MG63 (cell line): ENCODE measurements at regions not wholly inside any gene's neighbourhood (a gene's known extent, or its start where the extent isn't known, plus 50 kb on each side); places are given as distances from the start of the nearest gene placed in this dataset.
"Not testable (repeated sequence)": the region's sequence is repeated elsewhere in the genome, so short reads cannot be mapped to it uniquely, and the experiment has no call there.

ENCODE experiments used
- DNase-seq: peaks from one replicate; pipeline ENCODE4 v3.0.0-alpha.2; 2020
- H3K27me3 ChIP-seq: fragments of 250-450 bp; sonication (Bioruptor Pico); 2 replicates; pipeline ENCODE4 v1.5.1; 2020; ENCODE audit warnings: mild to moderate bottlenecking, moderate library complexity
- H3K36me3 ChIP-seq: fragments of 250-450 bp; sonication (Bioruptor Pico); 2 replicates; pipeline ENCODE4 v1.5.1; 2020; ENCODE audit warnings: mild to moderate bottlenecking, moderate library complexity
- H3K4me3 ChIP-seq: fragments of 250-450 bp; sonication (Bioruptor Pico); 2 replicates; pipeline ENCODE4 v1.5.1; 2020; ENCODE audit warnings: mild to moderate bottlenecking, moderate library complexity
- H3K9me3 ChIP-seq: fragments of 250-450 bp; sonication (Bioruptor Pico); 2 replicates; pipeline ENCODE4 v1.5.1; 2020; ENCODE audit warnings: mild to moderate bottlenecking, moderate library complexity

- Histone ChIP-seq H3K9me3 (no peaks in the 10 kb centered on the region), H3K36me3 (no peaks in the 10 kb centered on the region), H3K4me3 (no peak overlapping the region), H3K27me3 (no peaks in the 10 kb centered on the region)
- no peak for DNase-seq
Observed at GRCh38 chr3:135374571-135374970, 579.5 kb downstream of the EPHB1 start.

DNA sequence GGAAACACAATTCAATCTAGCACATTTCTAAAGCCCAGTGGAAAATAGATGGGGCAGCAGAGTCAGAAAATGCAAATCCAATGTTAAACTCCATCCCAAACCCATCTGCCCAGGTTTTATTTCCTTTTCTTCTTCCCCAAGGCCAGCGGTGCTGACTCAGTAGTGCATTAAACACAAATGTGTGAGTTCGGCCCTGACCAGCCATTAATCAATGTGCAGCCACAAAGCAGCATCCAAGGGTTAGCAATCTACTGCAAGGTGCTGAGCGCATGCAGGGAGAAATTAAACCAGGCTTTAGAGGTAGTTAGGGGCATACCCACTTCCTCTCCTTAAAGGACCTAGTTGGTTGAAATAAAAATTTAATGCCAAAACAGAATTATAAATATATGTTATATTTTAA is 583.3 kb upstream of the PPP2R3A start:
- DNase-seq, result no peak
- Histone ChIP-seq H3K4me3 (no peak overlapping the region), H3K36me3 (no peaks in the 10 kb centered on the region), H3K27me3 (no peaks in the 10 kb centered on the region; the same call in 1 of the 2 replicates), H3K9me3 (no peaks in the 10 kb centered on the region)

GRCh38 chr3:135382621-135383020 is 582.9 kb upstream of the PPP2R3A start:
- no peaks in the 10 kb centered on the region for H3K9me3 ChIP-seq
- DNase-seq, result no peak
- no peak overlapping the region for H3K4me3 ChIP-seq
- H3K27me3 ChIP-seq, result no peaks in the 10 kb centered on the region; the same call in 1 of the 2 replicates
- H3K36me3 ChIP-seq, result no peaks in the 10 kb centered on the region

DNA sequence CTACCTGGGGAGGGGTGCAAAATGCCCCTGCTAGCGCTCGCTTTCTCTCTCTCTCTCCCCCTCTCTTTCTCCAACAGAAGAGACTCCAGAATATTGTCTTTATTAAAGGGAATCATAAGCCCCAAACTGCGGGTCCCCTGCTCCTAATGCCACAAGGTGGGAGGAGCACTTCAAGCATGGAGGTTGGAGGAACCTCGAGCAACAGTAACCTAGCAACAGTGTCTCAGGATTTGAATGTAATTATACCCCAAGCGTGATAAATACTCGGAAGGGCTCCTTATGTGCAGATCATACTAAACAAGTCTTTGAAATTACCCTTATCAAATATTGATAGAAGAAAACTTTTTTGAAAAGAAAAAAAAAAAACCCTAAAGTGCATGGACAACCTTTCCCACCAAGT is 582.2 kb upstream of the PPP2R3A start:
- Histone ChIP-seq H3K27me3 (no peaks in the 10 kb centered on the region; the same call in 1 of the 2 replicates), H3K9me3 (no peaks in the 10 kb centered on the region; the same call in 1 of the 2 replicates), H3K4me3 (no peak overlapping the region), H3K36me3 (no peaks in the 10 kb centered on the region)
- DNase-seq, result no peak

DNA sequence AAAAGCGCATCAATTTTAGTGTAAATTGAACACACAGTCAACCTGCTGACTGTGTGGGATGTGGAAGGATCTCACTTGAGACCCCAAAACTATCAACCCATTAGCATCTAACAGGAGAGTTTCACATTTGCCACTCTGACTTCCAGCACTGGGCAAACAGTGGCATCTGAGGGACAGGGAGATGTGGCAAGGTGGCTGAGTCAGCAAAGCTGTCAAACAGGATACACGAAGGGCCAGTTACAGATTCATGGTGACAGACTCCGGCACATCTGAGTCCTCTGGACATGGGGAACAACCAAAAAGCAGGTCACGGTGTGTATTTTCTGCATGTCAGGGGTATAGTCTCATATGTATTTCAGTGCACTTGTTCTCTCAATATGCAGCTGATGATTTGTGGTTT is 573.4 kb upstream of the PPP2R3A start:
- no peak for DNase-seq
- Histone ChIP-seq H3K27me3 (no peaks in the 10 kb centered on the region), H3K9me3 (peaks cover 4% of the 10 kb centered on the region; the same call in 1 of the 2 replicates), H3K36me3 (no peaks in the 10 kb centered on the region), H3K4me3 (no peak overlapping the region)

DNA sequence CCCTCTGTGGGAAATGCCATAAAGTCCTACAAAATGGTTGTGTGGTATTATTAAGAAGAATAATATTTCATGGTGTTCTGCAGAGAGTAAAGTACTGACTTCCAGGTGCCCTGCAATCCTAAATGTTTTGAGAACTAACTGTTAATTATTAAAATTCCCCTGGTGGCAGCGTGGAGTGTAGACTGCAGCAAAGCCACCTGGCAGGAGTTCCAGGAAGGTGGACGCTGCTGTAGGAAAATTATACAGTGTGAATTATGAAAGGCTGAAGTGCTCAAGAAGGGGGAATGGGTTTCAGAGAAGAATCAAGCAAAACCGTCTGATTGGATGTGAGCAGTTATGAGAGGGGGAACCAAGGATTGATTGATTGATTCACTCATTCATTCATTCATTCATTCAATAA is 572.4 kb upstream of the PPP2R3A start:
- DNase-seq, result no peak
- H3K4me3 ChIP-seq, result no peak overlapping the region
- H3K27me3 ChIP-seq, result no peaks in the 10 kb centered on the region
- H3K36me3 ChIP-seq, result no peaks in the 10 kb centered on the region
- H3K9me3 ChIP-seq, result peaks cover 4% of the 10 kb centered on the region; the same call in 1 of the 2 replicates

GRCh38 chr3:135393898-135394525 is 571.5 kb upstream of the PPP2R3A start:
- H3K27me3 ChIP-seq, result no peaks in the 10 kb centered on the region
- no peak overlapping the region for H3K4me3 ChIP-seq
- H3K36me3 ChIP-seq, result no peaks in the 10 kb centered on the region
- 0 out of 2 replicates have a peak, but pooled peaks cover 4% of the 10 kb centered on the region for H3K9me3 ChIP-seq
- no peak for DNase-seq

GRCh38 chr3:135412475-135412874 is 553.1 kb upstream of the PPP2R3A start:
- DNase-seq, result no peak
- Histone ChIP-seq H3K36me3 (no peaks in the 10 kb centered on the region), H3K9me3 (no peaks in the 10 kb centered on the region), H3K27me3 (0 out of 2 replicates have a peak, but pooled peaks cover 3% of the 10 kb centered on the region), H3K4me3 (no peak overlapping the region)

GRCh38 chr3:135416182-135416581 is 549.3 kb upstream of the PPP2R3A start:
- no peak for DNase-seq
- Histone ChIP-seq H3K9me3 (no peaks in the 10 kb centered on the region), H3K4me3 (no peak overlapping the region)

GRCh38 chr3:135419155-135419554 is 546.4 kb upstream of the PPP2R3A start:
- Histone ChIP-seq H3K9me3 (no peaks in the 10 kb centered on the region), H3K4me3 (no peak overlapping the region), H3K36me3 (no peaks in the 10 kb centered on the region), H3K27me3 (no peaks in the 10 kb centered on the region)
- DNase-seq, result no peak

More at GRCh38 chr3:135416182-135416581, 549.3 kb upstream of the PPP2R3A start:
- Histone ChIP-seq H3K27me3 (no peaks in the 10 kb centered on the region), H3K36me3 (no peaks in the 10 kb centered on the region)

GRCh38 chr3:135426508-135426907 is 539.0 kb upstream of the PPP2R3A start:
- Histone ChIP-seq H3K9me3 (no peaks in the 10 kb centered on the region), H3K27me3 (peaks cover 3% of the 10 kb centered on the region), H3K36me3 (no peaks in the 10 kb centered on the region), H3K4me3 (no peak overlapping the region)
- DNase-seq, result no peak

DNA sequence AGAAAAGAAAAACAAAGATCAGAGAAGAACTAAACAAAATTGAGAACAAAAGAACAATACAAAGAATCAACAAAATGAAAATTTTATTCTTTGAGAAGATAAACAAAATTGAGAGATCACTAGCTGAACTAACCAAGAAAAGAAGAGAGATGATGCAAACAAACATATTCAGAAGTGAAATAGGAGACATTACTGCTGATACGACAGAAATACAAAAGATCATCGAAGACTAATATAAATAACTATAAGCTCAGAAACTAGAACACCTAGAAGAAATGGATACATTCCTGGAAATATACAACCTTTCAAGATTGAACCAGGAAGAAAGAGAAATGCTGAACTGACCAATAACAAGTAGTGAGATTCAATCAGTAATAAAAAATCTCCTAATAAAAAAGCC is 533.1 kb upstream of the PPP2R3A start:
- peaks cover 5% of the 10 kb centered on the region for H3K27me3 ChIP-seq
- no peaks in the 10 kb centered on the region for H3K9me3 ChIP-seq
- no peak overlapping the region for H3K4me3 ChIP-seq
- no peak for DNase-seq
- H3K36me3 ChIP-seq, result no peaks in the 10 kb centered on the region

GRCh38 chr3:135438889-135439597 is 526.5 kb upstream of the PPP2R3A start:
- DNase-seq, H3K9me3 ChIP-seq, H3K4me3 ChIP-seq, H3K27me3 ChIP-seq, H3K36me3 ChIP-seq: not testable (repeated sequence)

DNA sequence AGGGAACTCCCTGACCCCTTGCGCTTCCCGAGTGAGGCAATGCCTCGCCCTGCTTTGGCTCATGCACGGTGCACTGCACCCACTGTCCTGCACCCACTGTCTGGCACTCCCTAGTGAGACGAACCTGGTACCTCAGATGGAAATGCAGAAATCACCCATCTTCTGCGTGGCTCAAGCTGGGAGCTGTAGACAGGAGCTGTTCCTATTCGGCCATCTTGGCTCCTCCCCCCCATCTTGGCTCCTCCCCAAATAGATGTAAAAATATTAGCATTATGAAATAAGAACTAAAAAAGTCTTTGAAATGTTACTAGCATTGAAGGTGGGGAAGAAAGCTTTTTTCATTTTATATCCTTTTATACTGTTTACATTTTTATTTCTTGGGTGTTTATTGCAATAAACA is 525.9 kb upstream of the PPP2R3A start:
- not testable (repeated sequence) for H3K36me3 ChIP-seq, H3K9me3 ChIP-seq, H3K27me3 ChIP-seq, H3K4me3 ChIP-seq, DNase-seq

DNA sequence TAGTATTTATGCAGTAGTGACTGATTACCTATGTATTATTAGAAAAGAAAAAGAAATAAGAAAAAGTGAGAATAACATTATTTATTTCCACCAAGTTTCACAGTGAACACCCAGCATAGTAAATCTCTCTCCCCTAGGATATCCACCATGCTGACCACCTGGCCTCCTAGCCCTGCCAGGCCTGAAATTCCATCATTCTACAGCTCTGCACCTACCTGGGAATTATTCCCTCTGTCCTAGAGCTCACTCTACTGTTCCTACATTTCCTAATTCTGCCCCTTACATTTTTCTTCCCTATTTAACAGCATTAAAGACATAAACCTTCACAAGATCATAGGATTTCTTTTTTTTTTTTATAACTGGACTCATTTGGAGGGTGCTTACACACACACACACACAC is 525.3 kb upstream of the PPP2R3A start:
- no peaks in the 10 kb centered on the region; the same call in 1 of the 2 replicates for H3K27me3 ChIP-seq
- H3K4me3 ChIP-seq, result no peak overlapping the region
- no peaks in the 10 kb centered on the region for H3K9me3 ChIP-seq
- no peak for DNase-seq
- no peaks in the 10 kb centered on the region for H3K36me3 ChIP-seq

GRCh38 chr3:135440746-135441145 is 524.8 kb upstream of the PPP2R3A start:
- H3K9me3 ChIP-seq, result no peaks in the 10 kb centered on the region
- no peaks in the 10 kb centered on the region; the same call in 1 of the 2 replicates for H3K27me3 ChIP-seq
- H3K4me3 ChIP-seq, result no peak overlapping the region
- no peaks in the 10 kb centered on the region for H3K36me3 ChIP-seq
- DNase-seq, result no peak

- no peaks in the 10 kb centered on the region for H3K36me3 ChIP-seq
- no peaks in the 10 kb centered on the region; the same call in none of the 2 replicates for H3K27me3 ChIP-seq
- H3K4me3 ChIP-seq, result no peak overlapping the region
- H3K9me3 ChIP-seq, result no peaks in the 10 kb centered on the region
- no peak for DNase-seq
Observed at GRCh38 chr3:135444058-135444457, 521.5 kb upstream of the PPP2R3A start.

- Histone ChIP-seq H3K36me3 (no peaks in the 10 kb centered on the region), H3K4me3 (no peak overlapping the region), H3K9me3 (no peaks in the 10 kb centered on the region), H3K27me3 (no peaks in the 10 kb centered on the region; the same call in 1 of the 2 replicates)
- DNase-seq, result no peak
Observed at GRCh38 chr3:135447483-135447882, 518.0 kb upstream of the PPP2R3A start.
